ENCODE measurements at regions not wholly inside any gene's neighbourhood (a gene's known extent, or its start where the extent isn't known, plus 50 kb on each side); places are given as distances from the start of the nearest gene placed in this dataset.
"Not testable (repeated sequence)": the region's sequence is repeated elsewhere in the genome, so short reads cannot be mapped to it uniquely, and the experiment has no call there.

DNA sequence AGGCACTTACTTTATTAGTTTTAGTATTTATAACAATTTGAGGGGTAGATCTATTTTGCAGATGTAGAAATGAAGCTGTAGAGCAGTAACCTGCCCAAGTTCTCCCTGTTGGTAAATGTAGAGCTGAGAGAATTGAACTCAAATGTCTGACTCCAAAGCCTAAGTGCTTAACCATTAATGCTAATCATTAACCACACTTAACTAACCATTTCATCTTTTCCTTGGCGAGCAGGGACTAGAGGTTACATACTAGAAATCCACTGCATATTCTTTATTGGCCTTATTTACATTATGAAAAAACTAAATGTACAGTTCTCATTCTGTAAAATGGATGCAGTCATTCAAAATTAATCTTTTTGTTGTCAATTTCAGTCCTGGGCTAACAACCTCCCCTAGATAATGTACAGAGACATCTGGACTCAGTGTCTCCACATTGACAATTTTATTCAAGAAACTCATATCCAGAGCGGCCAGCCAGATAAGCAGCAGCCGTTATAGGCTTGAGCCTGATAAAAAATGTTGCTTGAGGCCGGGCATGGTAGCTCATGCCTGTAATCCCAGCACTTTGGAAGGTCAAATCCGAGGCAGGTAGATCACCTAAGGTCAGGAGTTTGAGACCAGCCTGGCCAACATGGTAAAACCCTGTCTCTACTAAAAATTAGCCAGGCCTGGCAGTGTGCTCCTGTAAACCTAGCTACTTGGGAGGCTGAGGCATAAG lies 76.7 kb upstream of the PICALM start:
- no peak for DNase-seq

DNA sequence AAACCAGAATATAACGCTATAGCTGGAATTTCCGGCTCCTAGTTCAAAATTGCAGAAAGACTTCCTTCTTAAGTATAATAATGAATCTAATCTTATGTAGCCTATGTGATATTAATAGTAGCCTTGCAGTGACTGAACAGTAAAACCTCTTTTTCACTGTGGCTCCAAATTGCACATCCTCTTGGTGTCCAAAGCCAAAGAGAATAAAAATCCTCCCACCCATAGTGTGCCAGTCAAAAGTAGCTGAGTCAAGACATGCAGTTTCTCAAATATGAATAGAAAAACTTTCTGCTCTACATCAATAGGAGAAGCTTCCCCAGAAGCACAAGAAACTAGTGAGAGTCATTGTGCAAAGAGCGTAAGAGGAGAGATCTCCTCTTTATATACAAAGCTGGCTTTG lies 76.0 kb upstream of the PICALM start:
- DNase-seq: peak; percentile 69 to 80

DNA sequence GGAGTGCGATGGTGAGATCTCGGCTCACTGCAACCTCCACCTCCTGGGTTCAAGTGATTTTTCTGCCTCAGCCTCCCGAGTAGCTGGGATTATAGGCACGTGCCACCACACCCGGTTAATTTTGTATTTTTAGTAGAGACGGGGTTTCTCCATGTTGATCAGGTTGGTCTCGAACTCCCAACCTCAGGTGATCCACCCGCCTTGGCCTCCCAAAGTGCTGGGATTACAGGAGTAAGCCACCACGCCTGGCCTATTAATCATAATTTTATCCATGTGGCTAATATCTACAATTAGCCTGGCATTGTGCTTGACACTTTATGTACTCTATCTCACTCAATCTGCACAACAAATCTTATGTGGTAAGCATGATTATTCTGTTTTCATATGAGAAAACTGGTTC lies 75.2 kb upstream of the PICALM start:
- DNase-seq: not testable (repeated sequence)

DNA sequence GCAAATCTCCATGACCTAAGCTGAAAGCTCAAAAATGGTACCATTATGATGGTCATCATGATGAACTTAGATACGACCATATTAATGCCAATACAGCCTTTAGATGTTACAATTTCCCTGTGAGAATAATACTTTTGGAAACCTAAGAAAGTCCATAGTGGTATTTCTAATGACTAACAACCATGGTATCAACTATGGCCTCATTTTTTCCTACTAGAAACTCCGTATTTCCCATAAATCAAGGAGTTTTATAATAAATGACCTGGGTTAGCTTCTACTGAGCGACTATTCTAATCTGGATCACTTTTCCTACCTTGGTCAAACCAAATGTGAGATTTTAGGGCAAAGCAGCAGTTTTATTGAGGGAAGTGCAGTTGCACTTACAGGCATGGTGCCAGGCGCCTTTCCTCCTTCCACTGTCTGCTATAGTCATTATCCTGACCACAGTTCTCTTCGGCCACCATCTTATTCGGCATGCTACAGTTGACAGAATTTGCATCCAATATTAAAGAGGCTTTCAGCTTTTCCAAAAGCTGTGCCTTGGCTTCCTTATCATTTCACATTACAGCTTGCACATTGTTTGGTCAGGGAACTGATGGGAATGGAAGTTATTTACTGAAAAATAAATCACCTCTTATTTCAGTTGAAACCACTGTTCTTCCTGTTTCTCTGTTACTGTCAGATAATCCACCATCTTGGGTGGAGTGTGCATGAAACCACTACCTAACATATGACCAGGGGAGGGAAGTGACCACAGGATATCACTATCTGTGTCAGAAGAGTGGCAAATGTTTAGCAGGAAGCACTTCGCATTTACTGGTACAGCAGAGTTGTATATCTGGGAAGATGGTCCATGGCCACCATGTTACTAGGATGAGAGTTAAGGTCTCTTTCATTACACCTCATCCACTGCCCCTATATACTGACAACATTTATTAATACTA lies 74.5 kb upstream of the PICALM start:
- DNase-seq: peak; percentile 65 to 86

DNA sequence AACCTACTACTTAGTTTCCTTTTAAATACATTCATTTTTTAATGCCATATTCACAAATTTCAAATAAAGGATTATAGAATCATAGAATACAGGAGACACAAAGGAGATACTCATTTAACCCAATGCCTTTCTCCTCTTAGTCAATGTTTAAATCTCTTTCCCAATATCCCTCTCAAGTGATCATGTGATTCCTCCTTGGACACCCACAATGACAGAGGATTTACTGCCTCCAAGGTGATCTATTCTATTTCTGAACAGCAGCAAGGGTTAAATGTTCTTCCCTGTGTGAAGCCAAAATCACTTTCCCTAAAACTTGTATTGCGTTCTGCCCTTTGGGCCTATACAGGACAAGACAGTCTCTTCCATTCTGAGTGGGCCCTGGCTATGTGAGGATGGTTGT lies 73.3 kb upstream of the PICALM start:
- DNase-seq: no peak

DNA sequence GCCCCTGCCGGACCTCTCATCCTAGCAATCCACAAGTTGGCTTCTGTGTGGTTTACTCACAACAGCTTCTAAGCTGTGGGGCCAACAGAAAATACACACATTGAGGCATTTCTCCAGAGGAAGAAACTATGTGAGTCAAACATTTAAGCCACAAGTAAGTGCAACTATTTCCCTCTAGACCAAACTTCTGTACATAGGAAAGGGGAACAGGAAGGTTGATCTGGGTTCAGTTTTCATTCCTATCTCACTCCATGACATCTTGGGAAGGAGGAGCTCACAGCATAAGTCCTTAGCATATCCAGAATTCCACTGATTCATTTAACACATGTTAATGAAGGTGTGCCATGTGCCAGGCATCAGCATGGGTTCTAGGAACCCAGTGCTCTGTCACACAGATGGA lies 72.8 kb upstream of the PICALM start:
- peak; percentile 69 to 83 for DNase-seq

DNA sequence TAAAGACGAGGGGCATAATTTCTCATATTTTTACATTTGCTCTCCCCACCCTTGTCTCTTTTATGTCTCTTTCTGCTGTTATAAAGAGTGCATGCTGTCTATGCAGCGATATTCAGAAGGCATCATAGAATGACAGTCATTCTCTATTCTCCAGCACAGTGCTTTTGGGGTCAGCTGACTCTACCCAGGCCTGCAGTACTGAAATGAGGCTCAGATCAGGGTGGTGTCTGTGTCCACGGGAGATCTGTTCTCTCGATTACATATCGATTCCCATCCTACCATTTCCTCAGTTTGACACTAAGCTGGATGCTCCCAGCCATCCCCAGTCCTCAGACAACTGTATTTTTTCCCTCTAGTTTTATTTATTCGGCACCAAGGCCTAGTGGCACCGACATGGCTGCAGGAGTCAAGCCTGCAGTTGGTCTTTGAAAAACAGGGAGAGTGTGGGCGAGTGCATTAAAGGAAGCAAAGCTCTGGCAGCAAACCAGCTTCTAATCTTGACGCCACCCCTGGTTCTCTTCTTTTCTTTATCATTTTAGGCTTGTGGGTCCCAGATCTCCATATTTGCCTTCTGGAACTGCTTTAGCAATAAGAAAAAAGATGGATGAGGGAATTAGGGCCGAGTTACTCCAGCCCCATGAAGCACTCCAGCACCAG lies 71.6 kb upstream of the PICALM start:
- DNase-seq: peak in 1 of 2 donors; percentile 66

DNA sequence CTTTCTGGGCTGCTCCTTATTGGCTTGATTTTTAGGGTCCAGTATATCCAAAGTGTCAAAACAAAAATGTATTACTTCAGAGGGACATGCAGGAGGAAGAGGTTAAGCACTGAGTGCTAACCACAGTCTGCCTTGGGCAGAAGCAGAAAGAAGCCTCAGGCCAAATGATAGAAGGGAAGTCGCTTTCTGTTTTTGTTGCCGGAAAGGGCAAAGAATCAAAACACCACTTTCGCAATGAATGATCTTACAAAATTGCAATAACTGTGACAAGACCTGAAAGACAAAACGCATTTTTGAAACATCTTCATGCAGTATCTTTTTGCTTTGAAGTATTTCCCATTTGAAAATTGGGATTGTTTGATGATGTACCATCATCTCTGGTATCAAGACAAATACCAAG lies 70.1 kb upstream of the PICALM start:
- DNase-seq: peak; percentile 90 to 93

DNA sequence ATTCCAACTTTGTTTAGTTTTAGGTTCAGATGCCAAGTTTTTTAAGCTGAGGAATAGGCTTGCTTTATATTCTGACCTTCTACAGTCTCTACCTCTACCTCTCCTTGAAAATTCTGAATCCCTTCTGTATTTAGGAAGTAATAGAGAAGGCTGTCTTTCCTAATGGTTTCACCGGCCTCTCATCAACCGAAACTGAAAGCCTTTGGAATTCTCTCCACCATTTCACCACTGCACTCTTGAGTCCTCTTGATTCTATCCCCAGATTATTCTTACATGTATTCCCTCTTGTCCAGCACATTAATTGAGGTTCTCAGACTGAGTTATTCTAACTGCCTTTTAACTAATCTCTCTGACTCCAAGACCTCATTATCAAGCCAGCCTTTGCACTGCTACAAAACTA lies 67.7 kb upstream of the PICALM start:
- peak in 1 of 2 donors; percentile 29 for DNase-seq

DNA sequence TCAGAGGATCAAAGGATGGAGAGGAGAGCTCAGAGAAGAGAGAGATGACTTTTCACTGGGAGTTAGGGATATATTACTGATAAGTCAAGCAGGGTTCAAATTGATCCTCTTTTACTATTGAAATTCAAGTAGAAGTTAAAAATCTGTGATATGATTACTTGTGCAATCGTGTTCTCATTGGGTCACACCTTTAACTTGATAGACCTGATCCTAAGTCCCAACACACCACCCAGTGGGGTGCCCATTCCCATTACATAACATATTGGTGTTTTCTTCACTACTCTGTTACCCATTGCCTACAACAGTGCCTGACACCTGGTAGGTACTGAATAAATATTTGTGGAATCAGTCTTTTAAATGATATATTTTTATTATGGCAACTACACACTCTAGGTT lies 66.4 kb upstream of the PICALM start:
- no peak for DNase-seq

DNA sequence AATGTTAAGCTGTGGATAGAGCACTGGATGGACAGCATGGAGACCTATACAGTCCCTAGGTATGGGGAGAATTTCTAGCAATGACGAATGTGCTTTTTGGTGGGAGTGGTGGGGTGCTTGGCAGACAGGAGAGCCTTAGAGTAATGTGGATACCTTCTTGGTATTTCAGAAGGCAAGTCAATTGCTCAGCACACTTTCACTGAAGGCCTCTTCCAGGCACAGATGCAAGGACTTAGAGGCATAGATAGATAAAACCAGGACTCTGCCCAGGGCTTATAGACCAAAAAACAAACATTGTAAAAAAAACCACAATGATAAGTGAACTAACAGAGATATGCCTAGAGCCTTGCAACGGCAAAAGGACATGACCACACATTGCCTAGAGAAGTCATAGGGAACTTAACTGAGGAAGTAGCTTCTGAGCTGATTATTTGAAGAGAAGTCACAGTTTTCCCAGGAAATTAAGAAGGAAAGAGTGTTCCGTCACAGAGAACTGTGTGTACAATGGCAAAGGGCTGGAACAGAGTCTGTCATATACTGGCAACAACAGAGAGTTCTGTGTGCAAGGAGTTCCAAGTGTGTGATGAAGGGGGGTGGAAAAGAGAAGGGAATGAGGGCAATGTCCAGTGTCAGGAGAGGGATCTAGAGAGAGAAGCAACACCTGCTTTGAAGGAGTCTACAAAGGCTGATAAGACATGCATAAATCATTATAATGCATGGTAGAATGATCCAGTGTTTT lies 65.9 kb upstream of the PICALM start:
- peak; percentile 65 to 69 for DNase-seq

DNA sequence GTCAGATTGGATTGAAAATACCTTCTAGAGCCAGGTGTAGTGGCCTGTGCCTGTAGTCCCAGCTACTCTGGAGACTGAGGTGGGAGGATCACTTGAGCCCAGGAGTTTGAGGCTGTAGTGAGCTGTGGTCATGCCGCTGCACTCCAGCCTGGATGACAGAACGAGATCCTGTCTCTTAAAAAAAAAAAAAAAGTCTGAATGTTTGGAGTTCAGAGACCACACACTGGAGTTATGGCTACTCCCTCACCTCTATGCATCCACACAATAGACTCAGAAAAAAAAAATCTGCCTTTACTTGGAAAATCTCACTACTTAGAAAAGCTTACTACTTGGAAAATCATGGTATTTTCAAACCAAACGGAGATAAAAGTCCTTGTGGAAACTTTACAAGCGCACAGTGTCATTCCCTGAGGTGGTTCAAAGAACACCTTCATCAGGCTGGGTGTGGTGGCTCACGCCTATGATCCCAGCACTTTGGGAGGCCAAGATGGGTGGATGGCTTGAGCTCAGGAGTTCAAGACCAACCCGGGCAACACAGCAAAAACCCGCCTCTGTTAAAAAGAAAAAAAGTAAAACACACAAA lies 63.9 kb upstream of the PICALM start:
- no peak for DNase-seq

DNA sequence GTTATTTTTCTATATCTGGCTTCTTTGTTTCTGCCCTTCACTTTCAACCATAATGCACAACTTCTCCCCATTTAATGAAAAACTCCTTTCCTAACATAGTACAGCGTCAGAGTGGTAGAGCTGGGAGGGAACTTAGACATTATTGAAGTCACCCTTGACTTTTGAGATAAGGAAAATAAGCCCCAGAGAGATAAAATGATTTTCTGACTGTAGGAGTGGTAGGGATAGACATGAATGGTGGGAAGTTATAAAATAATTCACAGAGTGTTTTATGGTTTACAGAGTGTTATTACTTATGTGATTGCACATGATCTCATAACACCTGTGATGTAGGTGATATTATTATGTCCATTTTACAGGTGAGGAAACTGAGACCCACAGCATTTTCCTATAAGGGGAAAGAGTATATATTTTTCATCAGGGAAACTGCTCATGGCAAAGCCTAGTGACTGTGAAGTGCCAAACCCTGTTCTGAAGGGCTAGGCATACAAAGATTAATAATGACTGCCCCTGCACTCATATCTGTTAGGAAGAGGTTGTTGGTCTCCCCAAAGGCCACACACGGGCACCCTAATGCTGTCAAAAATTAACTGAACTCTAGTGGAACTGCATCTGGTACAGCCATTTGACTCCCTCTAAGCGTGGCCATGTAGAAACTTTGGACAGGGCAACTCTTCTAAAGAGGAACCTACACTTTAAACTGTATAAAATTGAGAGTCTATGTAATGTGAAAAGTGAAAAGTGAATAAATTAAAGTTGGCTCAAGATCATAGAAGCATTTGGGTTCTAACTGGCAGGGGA lies 61.1 kb upstream of the PICALM start:
- DNase-seq: no peak

DNA sequence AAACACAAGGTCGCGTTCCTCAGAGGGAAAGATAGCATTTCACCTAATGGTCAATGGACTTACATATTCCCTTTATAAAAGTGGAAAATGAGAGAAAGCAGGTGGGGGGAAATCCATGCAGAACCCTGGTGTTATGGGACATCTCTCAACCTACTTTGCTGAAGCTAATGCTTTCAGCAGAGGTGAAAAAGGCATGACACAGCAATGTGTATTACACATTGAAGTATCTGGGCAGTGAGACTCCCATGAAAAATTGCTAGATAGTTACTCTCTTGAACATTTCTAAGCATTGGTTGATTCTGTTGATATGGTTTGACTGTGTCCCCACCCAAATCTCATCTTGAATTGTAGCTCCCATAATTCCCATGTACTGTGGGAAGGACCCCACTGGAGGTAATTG lies 60.0 kb upstream of the PICALM start:
- DNase-seq: no peak

DNA sequence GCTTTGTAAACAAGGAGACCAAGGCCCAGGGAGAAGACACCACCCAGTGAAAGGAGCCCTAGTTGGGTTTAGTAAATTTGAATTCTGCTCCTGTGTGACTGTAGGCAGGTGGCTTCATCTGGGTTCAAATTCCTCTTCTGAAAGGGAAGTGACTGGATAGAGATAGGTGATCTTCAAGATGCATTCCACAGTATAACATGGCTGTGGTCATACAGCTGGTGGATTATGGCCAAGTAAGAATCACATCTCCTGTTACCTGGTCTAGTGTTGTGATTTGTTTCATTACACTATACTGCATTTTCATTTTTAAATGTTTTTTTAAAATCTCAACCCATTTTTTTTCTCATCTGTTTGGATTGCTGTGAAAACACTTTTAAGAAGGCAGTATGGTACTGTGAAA lies 58.0 kb upstream of the PICALM start:
- DNase-seq: no peak

DNA sequence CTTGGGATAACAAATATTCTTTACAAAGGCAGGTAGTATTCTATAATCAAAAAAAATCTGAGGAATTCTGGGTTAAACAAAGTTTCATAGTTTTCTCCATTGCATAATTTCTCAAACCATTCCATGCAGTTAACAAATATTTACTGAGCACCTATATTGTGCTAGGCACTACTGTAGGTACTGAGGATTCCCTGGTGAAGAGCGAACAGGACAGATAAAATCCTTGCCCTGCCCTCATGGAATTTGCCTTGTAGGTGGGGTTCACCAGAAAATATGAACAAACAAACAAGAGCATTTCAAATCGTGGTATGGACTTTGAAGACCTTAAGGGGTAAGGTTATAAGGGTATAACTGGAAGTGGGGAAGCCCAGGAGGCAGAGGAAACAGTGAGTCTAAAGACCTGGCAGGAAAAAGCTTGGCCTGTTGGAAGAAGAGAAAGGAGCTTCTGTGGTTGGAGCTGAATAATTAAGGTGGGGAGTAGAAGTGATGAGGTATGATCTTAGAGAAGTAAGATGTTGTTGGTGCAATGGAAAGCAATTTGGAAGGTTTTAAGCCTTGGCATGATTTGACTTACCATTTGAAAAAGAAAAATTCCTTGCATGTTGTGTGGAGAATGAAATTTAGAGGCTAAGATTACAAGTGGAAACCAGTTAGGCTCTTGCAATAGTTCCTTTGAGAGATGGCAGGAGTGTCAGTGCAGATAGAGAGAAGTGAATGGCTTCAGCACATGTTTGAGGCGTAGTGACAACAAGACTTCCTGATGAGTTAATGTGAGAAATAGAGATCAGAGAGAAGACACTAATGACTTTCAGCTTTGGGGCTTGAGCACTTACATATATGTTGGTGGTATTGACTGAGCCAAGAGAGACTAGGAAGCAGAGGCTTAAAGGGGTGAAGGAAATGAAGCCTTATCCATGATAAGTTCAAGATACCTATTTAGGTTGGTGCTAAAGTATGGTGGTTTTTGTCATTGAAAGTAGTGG lies 55.7 kb upstream of the PICALM start:
- no peak for DNase-seq

DNA sequence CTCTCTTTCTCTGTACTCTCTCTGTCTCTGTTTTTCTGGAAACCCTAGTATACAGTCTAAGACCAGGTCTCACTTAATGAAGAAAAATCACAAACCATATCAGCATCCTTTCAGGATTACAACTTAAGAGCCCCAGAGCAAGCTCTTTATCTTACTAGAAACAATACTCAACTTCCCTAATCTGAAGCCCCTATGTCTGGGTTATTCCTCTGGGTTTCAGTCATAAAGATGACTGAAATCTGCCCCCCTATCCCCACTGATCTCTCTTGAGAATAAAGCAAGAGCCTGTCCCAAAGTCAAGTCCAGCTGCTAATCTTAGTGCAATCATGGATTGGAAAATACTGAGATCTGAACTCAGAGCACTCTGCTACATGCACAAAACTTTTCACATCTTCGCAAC lies 53.9 kb upstream of the PICALM start:
- DNase-seq: no peak

DNA sequence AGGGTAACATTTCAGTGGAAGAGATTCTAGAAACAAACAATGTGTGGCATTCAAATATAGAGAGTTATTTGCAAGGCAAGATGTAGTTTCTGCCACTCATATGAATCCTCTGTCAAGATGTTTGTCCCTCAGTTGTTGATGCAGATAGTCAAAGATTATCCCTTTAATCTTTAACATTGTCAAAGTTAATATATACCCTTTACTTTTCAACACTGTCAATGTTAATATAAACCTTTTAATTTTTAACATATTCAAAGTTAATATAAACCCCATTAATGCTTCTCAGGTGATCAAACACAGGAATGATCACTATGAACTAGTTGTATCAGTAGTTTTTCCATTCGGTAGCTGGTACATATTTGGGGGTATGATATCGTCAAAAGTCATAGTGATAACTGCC lies 51.9 kb upstream of the PICALM start:
- DNase-seq: no peak

DNA sequence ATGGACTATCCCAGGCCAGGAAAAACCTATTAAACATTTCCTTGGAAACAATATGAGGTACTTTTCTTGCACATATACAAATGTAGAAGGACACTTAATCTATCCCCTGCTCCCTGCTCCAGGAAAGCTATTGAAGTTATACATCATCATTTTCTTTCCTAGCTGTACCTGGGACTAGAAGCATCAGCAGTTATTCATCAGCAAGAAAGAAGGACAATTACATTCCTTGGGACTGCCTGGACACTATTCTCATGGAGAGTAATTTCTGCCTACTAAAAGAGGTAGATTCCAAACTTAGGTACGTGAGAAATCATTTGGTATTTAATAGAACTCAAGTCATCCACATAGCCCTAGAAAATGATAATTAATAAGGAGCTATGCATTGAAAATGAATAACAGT lies 51.0 kb upstream of the PICALM start:
- no peak for DNase-seq

DNA sequence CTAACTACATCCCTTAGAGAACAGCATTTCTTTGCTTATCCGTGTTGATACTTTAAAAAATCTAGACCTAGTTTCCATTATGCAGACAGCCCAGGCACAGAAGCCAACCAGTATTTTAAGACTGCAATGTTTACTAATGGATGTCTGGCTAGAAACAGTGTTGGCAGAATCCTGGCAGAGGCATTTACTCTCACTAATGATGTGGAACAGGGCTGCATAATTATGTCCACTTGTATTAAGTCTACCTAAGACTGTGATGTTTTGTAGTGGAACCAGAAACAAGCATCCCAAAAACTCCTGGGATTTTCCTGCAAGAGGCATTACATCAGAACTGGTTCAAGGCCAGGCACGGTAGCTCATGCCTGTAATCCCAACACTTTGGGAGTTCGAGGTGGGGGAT lies 50.2 kb upstream of the PICALM start:
- no peak for DNase-seq
